ENCODE measurements at regions not wholly inside any gene's neighbourhood (a gene's known extent, or its start where the extent isn't known, plus 50 kb on each side); places are given as distances from the start of the nearest gene placed in this dataset.

DNA sequence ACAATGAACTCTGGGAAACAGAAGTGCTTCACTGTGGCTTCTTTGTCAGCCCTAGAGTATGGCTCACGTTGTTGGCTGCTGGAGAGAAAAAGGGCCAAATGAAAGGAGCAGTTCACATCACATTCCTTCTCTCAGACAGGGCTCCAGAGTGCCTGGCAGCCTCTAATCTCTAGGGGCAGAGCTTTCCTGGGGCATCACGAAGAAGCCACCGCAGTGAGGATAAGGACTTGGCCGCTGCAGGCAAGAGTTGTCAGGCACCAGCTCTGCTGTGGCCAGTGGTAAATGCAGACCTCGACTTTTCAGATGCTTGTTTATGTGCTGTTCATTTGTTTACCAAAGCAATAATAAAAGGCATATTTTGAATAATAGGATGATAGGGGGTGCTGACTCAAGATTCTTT lies 227.2 kb downstream of the ICE1 start:
- TF ChIP-seq YY1 (IDR thresholded peaks at IDR 0.05; ENCODE audit: low read depth): no peak
- no peak for TF ChIP-seq EP300 (IDR thresholded peaks at IDR 0.05; ENCODE audit: borderline replicate concordance)
- TF ChIP-seq TEAD4 (IDR thresholded peaks at IDR 0.05): no peak
- TF ChIP-seq NFIC (IDR thresholded peaks at IDR 0.05): no peak
- no peak for TF ChIP-seq CREB1 (IDR thresholded peaks at IDR 0.05; ENCODE audit: low read depth)
- TF ChIP-seq TCF12 (IDR thresholded peaks at IDR 0.05; ENCODE audit: low read depth): no peak
